ENCODE measurements at regions not wholly inside any gene's neighbourhood (a gene's known extent, or its start where the extent isn't known, plus 50 kb on each side); places are given as distances from the start of the nearest gene placed in this dataset.
"Not testable (repeated sequence)": the region's sequence is repeated elsewhere in the genome, so short reads cannot be mapped to it uniquely, and the experiment has no call there.

GRCh38 chr2:57049273-57049672 lies 865.5 kb downstream of the CCDC85A start:
- H3K27me3 Mint-ChIP-seq, result no peaks in the 10 kb centered on the region
- peaks cover 0 to 24% (median 9%) of the 10 kb centered on the region in 9 donors for H3K9me3 Mint-ChIP-seq
- H3K36me3 Mint-ChIP-seq, result no peaks in the 10 kb centered on the region
- H3K4me1 Mint-ChIP-seq, result no peaks in the 10 kb centered on the region
- POLR2A ChIA-PET, result no interaction called here
- DNase-seq, result no peak
- no peak overlapping the region for H3K27ac Mint-ChIP-seq
- no peak for ATAC-seq
- H3K4me3 Mint-ChIP-seq, result no peak overlapping the region

- no peaks in the 10 kb centered on the region for H3K4me1 Mint-ChIP-seq
- POLR2A ChIA-PET, result no interaction called here
- no peak overlapping the region for H3K4me3 Mint-ChIP-seq
- no peaks in the 10 kb centered on the region for H3K36me3 Mint-ChIP-seq
- peaks cover 2 to 27% (median 9%) of the 10 kb centered on the region in 9 donors for H3K9me3 Mint-ChIP-seq
- no peak overlapping the region for H3K27ac Mint-ChIP-seq
- no peaks in the 10 kb centered on the region for H3K27me3 Mint-ChIP-seq
- DNase-seq (no peak), ATAC-seq (no peak)
Observed at GRCh38 chr2:57050007-57050406, 866.2 kb downstream of the CCDC85A start.

- POLR2A ChIA-PET, H3K36me3 Mint-ChIP-seq, ATAC-seq, H3K27me3 Mint-ChIP-seq, H3K4me3 Mint-ChIP-seq, H3K27ac Mint-ChIP-seq, DNase-seq, H3K4me1 Mint-ChIP-seq: not testable (repeated sequence)
- peaks cover 0 to 22% (median 9%) of the 10 kb centered on the region in 9 donors for H3K9me3 Mint-ChIP-seq
Observed at GRCh38 chr2:57066301-57066700, 882.5 kb downstream of the CCDC85A start.

GRCh38 chr2:57075226-57075625 lies 891.4 kb downstream of the CCDC85A start:
- Mint-ChIP-seq H3K4me3 (no peak overlapping the region), H3K9me3 (peaks cover 0 to 37% (median 13%) of the 10 kb centered on the region in 9 donors), H3K27ac (no peak overlapping the region), H3K4me1 (no peaks in the 10 kb centered on the region), H3K36me3 (no peaks in the 10 kb centered on the region), H3K27me3 (no peaks in the 10 kb centered on the region)
- POLR2A ChIA-PET, result no interaction called here
- DNase-seq (no peak), ATAC-seq (no peak)

GRCh38 chr2:57080035-57080434 lies 896.2 kb downstream of the CCDC85A start:
- Mint-ChIP-seq H3K27me3 (no peaks in the 10 kb centered on the region), H3K9me3 (peaks cover 0 to 46% (median 11%) of the 10 kb centered on the region in 9 donors), H3K27ac (no peak overlapping the region), H3K36me3 (no peaks in the 10 kb centered on the region), H3K4me3 (no peak overlapping the region), H3K4me1 (no peaks in the 10 kb centered on the region)
- POLR2A ChIA-PET, result no interaction called here
- no peak for ATAC-seq
- no peak for DNase-seq

- Mint-ChIP-seq H3K36me3 (peaks cover 0 to 5% (median 0%) of the 10 kb centered on the region in 3 donors), H3K4me1 (no peaks in the 10 kb centered on the region), H3K9me3 (peaks cover 0 to 40% (median 16%) of the 10 kb centered on the region in 9 donors), H3K27me3 (no peaks in the 10 kb centered on the region), H3K27ac (no peak overlapping the region), H3K4me3 (no peak overlapping the region)
- no peak for DNase-seq
- ATAC-seq, result no peak
- POLR2A ChIA-PET, result no interaction called here
Observed at GRCh38 chr2:57084697-57085281, 901.0 kb downstream of the CCDC85A start.

GRCh38 chr2:57093020-57093419 lies 909.2 kb downstream of the CCDC85A start:
- DNase-seq (no peak), ATAC-seq (no peak)
- no peaks in the 10 kb centered on the region for H3K36me3 Mint-ChIP-seq
- no peaks in the 10 kb centered on the region for H3K4me1 Mint-ChIP-seq
- no peak overlapping the region for H3K4me3 Mint-ChIP-seq
- POLR2A ChIA-PET, result no interaction called here
- no peak overlapping the region for H3K27ac Mint-ChIP-seq
- no peaks in the 10 kb centered on the region for H3K27me3 Mint-ChIP-seq
- peaks cover 7 to 42% (median 17%) of the 10 kb centered on the region in 9 donors for H3K9me3 Mint-ChIP-seq

- no peak for ATAC-seq
- Mint-ChIP-seq H3K36me3 (no peaks in the 10 kb centered on the region), H3K27ac (no peak overlapping the region), H3K4me1 (no peaks in the 10 kb centered on the region), H3K9me3 (peaks cover 14 to 77% (median 27%) of the 10 kb centered on the region in 9 donors), H3K27me3 (no peaks in the 10 kb centered on the region), H3K4me3 (no peak overlapping the region)
- no peak for DNase-seq
- POLR2A ChIA-PET, result no interaction called here
Observed at GRCh38 chr2:57097855-57098254, 914.1 kb downstream of the CCDC85A start.

GRCh38 chr2:57100436-57100835 lies 916.6 kb downstream of the CCDC85A start:
- Mint-ChIP-seq H3K9me3 (peaks cover 12 to 59% (median 24%) of the 10 kb centered on the region in 9 donors), H3K27me3 (no peaks in the 10 kb centered on the region), H3K36me3 (no peaks in the 10 kb centered on the region), H3K27ac (no peak overlapping the region), H3K4me1 (no peaks in the 10 kb centered on the region), H3K4me3 (no peak overlapping the region)
- DNase-seq, result no peak
- POLR2A ChIA-PET, result no interaction called here
- ATAC-seq, result no peak

GRCh38 chr2:57105694-57106093 lies 921.9 kb downstream of the CCDC85A start:
- Mint-ChIP-seq H3K4me1 (no peaks in the 10 kb centered on the region), H3K9me3 (peaks cover 8 to 40% (median 20%) of the 10 kb centered on the region in 9 donors), H3K27me3 (no peaks in the 10 kb centered on the region), H3K4me3 (no peak overlapping the region), H3K27ac (no peak overlapping the region), H3K36me3 (peaks cover 0 to 5% (median 0%) of the 10 kb centered on the region in 3 donors)
- DNase-seq (no peak), ATAC-seq (no peak)
- POLR2A ChIA-PET, result no interaction called here

- Mint-ChIP-seq H3K9me3 (peaks cover 10 to 34% (median 18%) of the 10 kb centered on the region in 9 donors), H3K4me1 (no peaks in the 10 kb centered on the region), H3K27ac (no peak overlapping the region), H3K4me3 (no peak overlapping the region), H3K27me3 (no peaks in the 10 kb centered on the region), H3K36me3 (peaks cover 0 to 5% (median 0%) of the 10 kb centered on the region in 3 donors)
- POLR2A ChIA-PET, result no interaction called here
- ATAC-seq (no peak), DNase-seq (no peak)
Observed at GRCh38 chr2:57107353-57107752, 923.6 kb downstream of the CCDC85A start.

- DNase-seq (no peak), ATAC-seq (no peak)
- Mint-ChIP-seq H3K36me3 (peaks cover 0 to 5% (median 0%) of the 10 kb centered on the region in 3 donors), H3K4me1 (no peaks in the 10 kb centered on the region), H3K27me3 (no peaks in the 10 kb centered on the region), H3K27ac (no peak overlapping the region), H3K4me3 (no peak overlapping the region), H3K9me3 (peaks cover 5 to 28% (median 15%) of the 10 kb centered on the region in 9 donors)
- POLR2A ChIA-PET, result no interaction called here
Observed at GRCh38 chr2:57111531-57111930, 927.7 kb downstream of the CCDC85A start.

GRCh38 chr2:57119141-57119540 lies 927.5 kb upstream of the VRK2 start:
- peaks cover 0 to 16% (median 4%) of the 10 kb centered on the region in 9 donors for H3K9me3 Mint-ChIP-seq

GRCh38 chr2:57126410-57126809 lies 920.2 kb upstream of the VRK2 start:
- Mint-ChIP-seq H3K4me1 (no peaks in the 10 kb centered on the region), H3K9me3 (peaks cover 0 to 9% (median 5%) of the 10 kb centered on the region in 9 donors), H3K27ac (no peak overlapping the region), H3K27me3 (no peaks in the 10 kb centered on the region), H3K36me3 (no peaks in the 10 kb centered on the region), H3K4me3 (no peak overlapping the region)
- DNase-seq (no peak), ATAC-seq (no peak)
- POLR2A ChIA-PET, result no interaction called here

More at GRCh38 chr2:57119141-57119540, 927.5 kb upstream of the VRK2 start:
- no peaks in the 10 kb centered on the region for H3K36me3 Mint-ChIP-seq
- H3K27me3 Mint-ChIP-seq, result no peaks in the 10 kb centered on the region
- POLR2A ChIA-PET, result no interaction called here
- H3K27ac Mint-ChIP-seq, result no peak overlapping the region
- no peak for ATAC-seq
- no peak for DNase-seq
- no peak overlapping the region for H3K4me3 Mint-ChIP-seq
- H3K4me1 Mint-ChIP-seq, result no peaks in the 10 kb centered on the region
